Thyroid gland (tissue), 4 donors: ENCODE measurements at regions not wholly inside any gene's neighbourhood (a gene's known extent, or its start where the extent isn't known, plus 50 kb on each side); places are given as distances from the start of the nearest gene placed in this dataset.

Experiments
- DNase-seq, 2 donors: peaks; one replicate each; pipeline ENCODE4 v3.0.0-alpha.2; 2019
- H3K27ac ChIP-seq, 3 donors: fragments of 200-600 bp; sonication (generic); 1 replicate in 2 of 3; 2 replicates in 1 of 3; pipeline ENCODE4 v1.5.1; 2016 to 2019; ENCODE audit warnings: mild to moderate bottlenecking in 1 of 3, moderate library complexity in 1 of 3
- H3K27me3 ChIP-seq: fragments of 200-600 bp; sonication (generic); one replicate; pipeline ENCODE4 v1.5.1; 2019
- H3K36me3 ChIP-seq, 2 donors: fragments of 200-600 bp; sonication (generic); one replicate each; pipeline ENCODE4 v1.5.1; 2016 to 2019
- H3K4me1 ChIP-seq, 2 donors: fragments of 200-600 bp; sonication (generic); one replicate each; pipeline ENCODE4 v1.5.1; 2017 to 2019
- H3K4me3 ChIP-seq, 3 donors: fragments of 200-600 bp; sonication (generic); replicated peaks in 1 of 3; 1 replicate in 2 of 3; 2 replicates in 1 of 3; pipeline ENCODE4 v1.5.1; 2016; ENCODE audit warnings: mild to moderate bottlenecking in 1 of 3
- H3K9me3 ChIP-seq: fragments of 200-600 bp; sonication (generic); one replicate; pipeline ENCODE4 v1.5.1; 2017
- POLR2A ChIP-seq, 2 donors: fragments of 450-650 bp; IDR thresholded peaks; one replicate each; pipeline ENCODE4 v1.6.1; 2017; ENCODE audit warnings: antibody characterized with exemption in 2 of 2, mild to moderate bottlenecking in 2 of 2, moderate library complexity in 1 of 2
- WGBS, 2 donors: methylation state at CpG; one replicate each; pipeline ENCODE4 v1.1.5; 2017; 5-methylcytosine and 5-hydroxymethylcytosine counted together
- intact Hi-C: fragments of 100-400 bp; cut with DNase I; formaldehyde crosslinking; loops from one replicate; pipeline ENCODE4 v1.15.1; 2023
- TF ChIP-seq, protein P1 (sequence below), 6 experiments: fragments of 200-600 bp in 3 of 6; fragments of 450-650 bp in 3 of 6; sonication (generic) in 3 of 6; IDR thresholded peaks; one replicate each; pipeline ENCODE4 v1.5.1; 2016 to 2019; ENCODE audit warnings: antibody characterized with exemption in 6 of 6, mild to moderate bottlenecking in 2 of 6, inconsistent platforms in 1 of 6, moderate library complexity in 1 of 6

GRCh38 chr4:19675172-19675811, 576.4 kb upstream of the SLIT2 start:
- no peaks in the 10 kb centered on the region for H3K9me3 ChIP-seq
- DNase-seq, result peak; percentile 62 to 75
- H3K36me3 ChIP-seq, result no peaks in the 10 kb centered on the region
- H3K4me1 ChIP-seq, result peaks cover 11 to 12% of the 10 kb centered on the region in 2 donors
- no peak overlapping the region for H3K4me3 ChIP-seq
- intact Hi-C loops, result no loop called here
- WGBS, 2 donors, result 60 to 62% methylated on average over 4 of the region's 4 CpGs
- TF ChIP-seq, protein P1, sequence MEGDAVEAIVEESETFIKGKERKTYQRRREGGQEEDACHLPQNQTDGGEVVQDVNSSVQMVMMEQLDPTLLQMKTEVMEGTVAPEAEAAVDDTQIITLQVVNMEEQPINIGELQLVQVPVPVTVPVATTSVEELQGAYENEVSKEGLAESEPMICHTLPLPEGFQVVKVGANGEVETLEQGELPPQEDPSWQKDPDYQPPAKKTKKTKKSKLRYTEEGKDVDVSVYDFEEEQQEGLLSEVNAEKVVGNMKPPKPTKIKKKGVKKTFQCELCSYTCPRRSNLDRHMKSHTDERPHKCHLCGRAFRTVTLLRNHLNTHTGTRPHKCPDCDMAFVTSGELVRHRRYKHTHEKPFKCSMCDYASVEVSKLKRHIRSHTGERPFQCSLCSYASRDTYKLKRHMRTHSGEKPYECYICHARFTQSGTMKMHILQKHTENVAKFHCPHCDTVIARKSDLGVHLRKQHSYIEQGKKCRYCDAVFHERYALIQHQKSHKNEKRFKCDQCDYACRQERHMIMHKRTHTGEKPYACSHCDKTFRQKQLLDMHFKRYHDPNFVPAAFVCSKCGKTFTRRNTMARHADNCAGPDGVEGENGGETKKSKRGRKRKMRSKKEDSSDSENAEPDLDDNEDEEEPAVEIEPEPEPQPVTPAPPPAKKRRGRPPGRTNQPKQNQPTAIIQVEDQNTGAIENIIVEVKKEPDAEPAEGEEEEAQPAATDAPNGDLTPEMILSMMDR (IDR thresholded peaks at IDR 0.05), result no peak
- no peak for TF ChIP-seq POLR2A (IDR thresholded peaks at IDR 0.05)
- H3K27me3 ChIP-seq, result no peaks in the 10 kb centered on the region
- peak overlapping the region; percentile 27 to 43 (median 33) for H3K27ac ChIP-seq

DNA sequence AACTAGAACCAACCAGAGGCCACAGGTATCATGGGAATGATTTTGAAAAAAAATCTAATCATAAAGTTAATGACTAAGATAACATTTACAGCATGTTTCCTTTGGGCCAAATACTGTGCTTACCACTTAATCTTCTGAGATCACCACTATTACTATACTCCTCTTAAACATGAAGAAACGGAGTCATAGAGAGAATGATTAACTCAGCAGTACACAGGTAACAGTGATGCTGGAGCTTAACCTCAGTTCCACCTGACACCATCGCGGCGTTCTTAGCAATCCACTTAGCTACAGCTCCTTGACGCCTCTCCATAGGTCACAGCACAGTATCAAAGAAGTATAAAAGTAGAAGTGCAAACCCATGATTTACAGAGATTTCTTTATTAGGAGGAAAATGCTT, 592.6 kb upstream of the SLIT2 start:
- intact Hi-C loops, result no loop called here
- Histone ChIP-seq H3K36me3 (no peaks in the 10 kb centered on the region), H3K27me3 (no peaks in the 10 kb centered on the region), H3K4me1 (no peaks in the 10 kb centered on the region), H3K9me3 (no peaks in the 10 kb centered on the region), H3K27ac (no peak overlapping the region), H3K4me3 (no peak overlapping the region)
- DNase-seq, result peak; percentile 16 to 26
- 41 to 68% methylated on average over 5 of the region's 5 CpGs for WGBS, 2 donors
- TF ChIP-seq, protein P1 (IDR thresholded peaks at IDR 0.05), result no peak
- TF ChIP-seq POLR2A (IDR thresholded peaks at IDR 0.05), result no peak

- Histone ChIP-seq H3K4me1 (no peaks in the 10 kb centered on the region), H3K36me3 (no peaks in the 10 kb centered on the region), H3K9me3 (no peaks in the 10 kb centered on the region), H3K4me3 (no peak overlapping the region), H3K27ac (no peak overlapping the region), H3K27me3 (no peaks in the 10 kb centered on the region)
- intact Hi-C loops, result no loop called here
- WGBS, 2 donors, result 93 to 95% methylated on average over 3 of the region's 3 CpGs
- TF ChIP-seq, protein P1 (IDR thresholded peaks at IDR 0.05), result no peak
- TF ChIP-seq POLR2A (IDR thresholded peaks at IDR 0.05), result no peak
- no peak for DNase-seq
Observed at GRCh38 chr4:19657856-19658255, 593.8 kb upstream of the SLIT2 start.

DNA sequence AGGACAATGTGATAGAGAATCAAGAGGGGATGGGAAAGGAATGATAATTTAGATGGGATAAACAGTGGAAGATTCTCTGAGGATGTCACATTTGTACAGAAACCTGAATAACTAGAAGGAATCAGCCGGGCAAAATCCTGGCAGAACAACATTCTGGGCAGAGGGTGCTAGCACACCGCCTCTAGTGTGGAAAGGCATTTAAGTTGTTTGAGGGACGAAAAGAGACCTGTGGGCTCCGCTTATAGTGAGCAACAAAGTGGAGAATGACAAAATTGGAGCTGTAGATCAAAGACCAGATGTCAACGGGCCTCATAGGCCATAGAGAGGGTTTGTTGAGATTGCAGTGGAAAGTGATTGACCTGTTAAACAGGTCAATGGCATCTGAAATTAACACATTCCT, 596.0 kb upstream of the SLIT2 start:
- WGBS, 2 donors, result 87 to 93% methylated on average over 5 of the region's 5 CpGs
- H3K27me3 ChIP-seq, result no peaks in the 10 kb centered on the region
- H3K4me3 ChIP-seq, result no peak overlapping the region
- H3K27ac ChIP-seq, result no peak overlapping the region
- H3K4me1 ChIP-seq, result no peaks in the 10 kb centered on the region
- H3K36me3 ChIP-seq, result no peaks in the 10 kb centered on the region
- intact Hi-C loops, result no loop called here
- TF ChIP-seq, protein P1 (IDR thresholded peaks at IDR 0.05), result no peak
- no peak for TF ChIP-seq POLR2A (IDR thresholded peaks at IDR 0.05)
- no peaks in the 10 kb centered on the region for H3K9me3 ChIP-seq
- no peak for DNase-seq

DNA sequence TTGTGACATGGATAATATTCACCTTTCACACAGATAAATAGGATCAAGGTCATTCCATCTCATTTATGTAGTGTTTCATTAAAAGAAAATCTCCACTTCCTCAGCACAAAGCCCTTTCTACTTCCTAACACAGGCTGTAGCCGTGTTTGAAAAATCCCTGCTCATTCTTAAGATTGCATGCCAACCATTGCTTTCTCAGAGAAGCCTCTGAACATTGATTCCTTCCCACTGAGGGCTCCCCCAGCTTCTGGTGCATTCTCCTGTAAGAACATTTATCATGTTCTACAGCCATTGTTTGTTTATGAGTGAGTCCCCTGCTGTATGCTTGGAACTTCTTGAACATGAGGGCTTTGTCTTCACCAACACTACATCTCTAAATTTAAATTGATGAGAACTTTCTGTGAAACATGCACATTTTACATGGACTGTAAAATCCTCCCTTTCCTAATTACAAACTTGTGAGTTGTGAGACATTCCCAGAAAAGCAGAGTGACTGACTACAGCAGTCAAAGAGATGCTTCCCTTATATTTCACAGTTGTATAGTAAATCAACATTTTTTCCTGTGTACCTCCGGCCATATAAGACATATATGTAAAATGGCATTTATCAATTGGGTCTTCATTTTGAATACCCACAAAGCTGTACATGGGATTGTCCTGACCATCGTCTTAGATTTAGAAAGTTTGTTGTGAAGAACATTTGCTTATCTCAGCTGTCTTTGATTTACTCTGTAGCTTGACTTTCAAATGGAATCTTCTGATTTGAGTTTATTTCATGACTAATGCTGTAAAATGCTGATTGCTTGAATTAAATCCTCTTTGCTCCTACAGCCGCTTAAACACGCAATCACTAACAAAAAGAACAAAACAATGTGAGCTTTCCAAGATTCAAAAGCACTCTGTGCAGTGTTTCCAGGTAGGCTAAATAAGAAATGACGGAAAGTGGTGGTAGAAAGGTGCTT, 600.5 kb upstream of the SLIT2 start:
- intact Hi-C loops, result no loop called here
- no peak overlapping the region for H3K4me3 ChIP-seq
- H3K27ac ChIP-seq, result no peak overlapping the region
- H3K36me3 ChIP-seq, result no peaks in the 10 kb centered on the region
- WGBS, 2 donors, result 81 to 82% methylated on average over 6 of the region's 6 CpGs
- DNase-seq, result no peak
- H3K9me3 ChIP-seq, result no peaks in the 10 kb centered on the region
- no peaks in the 10 kb centered on the region for H3K27me3 ChIP-seq
- H3K4me1 ChIP-seq, result no peaks in the 10 kb centered on the region
- no peak for TF ChIP-seq POLR2A (IDR thresholded peaks at IDR 0.05)
- TF ChIP-seq, protein P1 (IDR thresholded peaks at IDR 0.05), result no peak
